OCI-LY3 (cell line): ENCODE measurements at regions not wholly inside any gene's neighbourhood (a gene's known extent, or its start where the extent isn't known, plus 50 kb on each side); places are given as distances from the start of the nearest gene placed in this dataset.

ENCODE experiments used
- H2AFZ ChIP-seq: fragments of 200-600, 300-600 bp; shearing (Covaris generic); 2 replicates; pipeline ENCODE4 v1.6.0; 2014; ENCODE audit warnings: antibody characterized with exemption, low read depth, low read length
- H3K27ac ChIP-seq: fragments of 200-600, 300-600 bp; sonication (generic); 2 replicates; pipeline ENCODE4 v1.5.1; 2014; ENCODE audit warnings: mild to moderate bottlenecking, low read length, moderate library complexity, mixed read lengths
- H3K27me3 ChIP-seq: fragments of 200-600, 300-600 bp; sonication (generic); 2 replicates; pipeline ENCODE4 v1.6.1; 2014; ENCODE audit warnings: low read depth, low read length, mixed read lengths
- H3K36me3 ChIP-seq: fragments of 200-600, 300-600 bp; sonication (generic); replicated peaks from 2 replicates; pipeline ENCODE3; 2014; ENCODE audit warnings: low read depth, low read length, mixed read lengths
- H3K4me1 ChIP-seq: fragments of 300-600, 200-600 bp; sonication (generic); 2 replicates; pipeline ENCODE4 v1.6.1; 2014; ENCODE audit warnings: low read length, mixed read lengths
- H3K4me2 ChIP-seq: fragments of 200-600, 300-600 bp; sonication (generic); 2 replicates; pipeline ENCODE4 v1.6.1; 2014; ENCODE audit warnings: low read length, mixed read lengths
- H3K4me3 ChIP-seq: fragments of 300-600, 200-600 bp; sonication (generic); 2 replicates; pipeline ENCODE4 v1.5.1; 2014; ENCODE audit warnings: antibody characterized with exemption, mild to moderate bottlenecking, low read length, moderate library complexity
- H3K79me2 ChIP-seq: fragments of 300-600, 200-600 bp; shearing (Covaris generic); 2 replicates; pipeline ENCODE4 v1.6.1; 2014; ENCODE audit warnings: mild to moderate bottlenecking, low read length, mixed read lengths
- H3K9ac ChIP-seq: fragments of 300-600, 200-600 bp; shearing (Covaris generic); 2 replicates; pipeline ENCODE4 v1.6.0; 2014; ENCODE audit warnings: mild to moderate bottlenecking, low read length, moderate library complexity
- H3K9me3 ChIP-seq: fragments of 200-600, 300-600 bp; shearing (Covaris generic); 2 replicates; pipeline ENCODE4 v1.6.1; 2014; ENCODE audit warnings: low read length, mixed read lengths; ENCODE audit not compliant: insufficient read depth
- H4K20me1 ChIP-seq: fragments of 200-600, 300-600 bp; sonication (generic); 2 replicates; pipeline ENCODE4 v1.6.1; 2016; ENCODE audit warnings: low read length, mixed read lengths; ENCODE audit not compliant: insufficient read depth
- CTCF ChIP-seq: fragments of 200-600, 300-600 bp; sonication (generic); IDR thresholded peaks from 2 replicates; pipeline ENCODE4 v1.5.1; 2014; ENCODE audit warnings: antibody characterized with exemption, low read length, low read depth
- EZH2phosphoT487 ChIP-seq: fragments of 200-600 bp; shearing (Covaris generic); IDR thresholded peaks from 2 replicates; pipeline ENCODE4 v1.6.1; 2018; ENCODE audit warnings: antibody characterized with exemption, mixed run types, low read depth

GRCh38 chr4:181846934-181847333 lies 396.3 kb upstream of the TENM3 start:
- H3K4me1 ChIP-seq, result no peaks in the 10 kb centered on the region
- H3K4me2 ChIP-seq, result no peak overlapping the region
- no peaks in the 10 kb centered on the region for H3K36me3 ChIP-seq
- H3K4me3 ChIP-seq, result no peak overlapping the region
- TF ChIP-seq CTCF (no peak), EZH2phosphoT487 (no peak)
- no peak overlapping the region for H2AFZ ChIP-seq
- no peaks in the 10 kb centered on the region for H3K79me2 ChIP-seq
- H3K27ac ChIP-seq, result no peak overlapping the region
- H4K20me1 ChIP-seq, result no peaks in the 10 kb centered on the region
- H3K27me3 ChIP-seq, result no peaks in the 10 kb centered on the region
- no peak overlapping the region for H3K9ac ChIP-seq
- H3K9me3 ChIP-seq, result no peaks in the 10 kb centered on the region

- Histone ChIP-seq H3K4me2 (no peak overlapping the region), H3K36me3 (no peaks in the 10 kb centered on the region), H3K4me1 (no peaks in the 10 kb centered on the region), H2AFZ (no peak overlapping the region), H3K9ac (no peak overlapping the region), H3K79me2 (no peaks in the 10 kb centered on the region), H3K27me3 (no peaks in the 10 kb centered on the region), H3K27ac (no peak overlapping the region), H3K4me3 (no peak overlapping the region), H3K9me3 (no peaks in the 10 kb centered on the region), H4K20me1 (no peaks in the 10 kb centered on the region)
- TF ChIP-seq CTCF (no peak), EZH2phosphoT487 (no peak)
Observed at GRCh38 chr4:181848357-181848756, 394.8 kb upstream of the TENM3 start.

- no peaks in the 10 kb centered on the region for H3K36me3 ChIP-seq
- H3K4me3 ChIP-seq, result no peak overlapping the region
- no peaks in the 10 kb centered on the region for H3K4me1 ChIP-seq
- H4K20me1 ChIP-seq, result no peaks in the 10 kb centered on the region
- no peak overlapping the region for H3K27ac ChIP-seq
- no peaks in the 10 kb centered on the region for H3K9me3 ChIP-seq
- TF ChIP-seq CTCF (no peak), EZH2phosphoT487 (no peak)
- no peak overlapping the region for H3K9ac ChIP-seq
- H3K79me2 ChIP-seq, result no peaks in the 10 kb centered on the region
- H3K27me3 ChIP-seq, result no peaks in the 10 kb centered on the region
- H3K4me2 ChIP-seq, result no peak overlapping the region
- H2AFZ ChIP-seq, result no peak overlapping the region
Observed at GRCh38 chr4:181849472-181849871, 393.7 kb upstream of the TENM3 start.

GRCh38 chr4:181853881-181854511 lies 389.2 kb upstream of the TENM3 start:
- TF ChIP-seq EZH2phosphoT487, result no peak
- TF ChIP-seq CTCF, result no peak
- Histone ChIP-seq H3K9ac (no peak overlapping the region), H3K36me3 (no peaks in the 10 kb centered on the region), H3K4me3 (no peak overlapping the region), H3K9me3 (no peaks in the 10 kb centered on the region), H3K4me1 (peaks cover 5% of the 10 kb centered on the region; the same call in 1 of the 2 replicates), H3K4me2 (no peak overlapping the region), H2AFZ (no peak overlapping the region), H4K20me1 (no peaks in the 10 kb centered on the region), H3K27ac (no peak overlapping the region), H3K27me3 (no peaks in the 10 kb centered on the region), H3K79me2 (no peaks in the 10 kb centered on the region)
